ENCODE measurements at regions not wholly inside any gene's neighbourhood (a gene's known extent, or its start where the extent isn't known, plus 50 kb on each side); places are given as distances from the start of the nearest gene placed in this dataset.

DNA sequence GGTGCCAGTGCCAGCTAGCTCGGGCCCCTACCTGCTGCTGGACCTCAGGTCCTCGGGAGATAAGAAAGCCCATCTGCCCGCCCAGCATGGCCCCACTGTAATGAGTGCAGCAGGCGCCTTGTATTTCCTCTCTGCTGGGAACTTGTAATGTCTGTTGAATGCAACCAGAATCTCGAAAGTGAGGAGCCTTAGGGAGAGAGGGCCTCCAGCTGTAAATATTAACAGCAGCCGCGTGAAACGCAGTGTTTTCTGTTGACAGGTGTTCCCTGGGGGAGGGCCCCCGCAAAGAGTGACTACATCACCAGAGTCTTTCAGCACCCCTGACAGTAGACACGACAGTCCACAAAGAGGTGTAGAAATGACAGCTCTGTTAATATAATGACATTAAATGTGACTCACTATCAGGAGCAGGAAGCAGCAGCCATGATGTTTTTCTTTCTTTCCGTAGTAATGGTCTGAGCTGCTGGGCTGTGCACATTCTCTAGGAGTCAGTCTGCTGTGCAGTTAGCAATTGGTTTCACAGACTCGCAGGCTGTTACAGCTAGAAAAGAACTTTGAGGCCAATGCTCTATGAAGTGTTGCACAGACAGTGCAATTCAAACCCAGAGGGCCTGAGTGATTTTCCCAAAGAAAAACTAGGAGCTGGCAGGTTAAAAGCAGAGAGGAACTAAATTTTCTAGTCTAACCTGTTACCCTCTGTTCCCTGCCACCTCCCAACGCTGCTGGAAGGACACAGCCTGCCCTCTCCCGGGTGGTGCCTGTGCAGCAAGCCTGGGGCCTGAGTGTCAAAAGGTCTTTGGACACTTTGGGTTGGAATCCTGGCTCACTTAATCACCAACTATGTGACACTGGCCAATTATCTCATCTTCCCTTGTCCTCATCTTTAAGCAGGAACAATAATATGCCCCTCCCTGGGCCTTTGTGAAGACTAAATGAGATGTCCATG lies 58.6 kb upstream of the WASF3 start:
- Mint-ChIP-seq H3K4me1 (peaks cover 3 to 4% (median 4%) of the 10 kb centered on the region in 3 donors), H3K27ac (no peak overlapping the region), H3K36me3 (no peaks in the 10 kb centered on the region), H3K4me3 (no peak overlapping the region), H3K27me3 (peaks cover 18 to 32% of the 10 kb centered on the region in 2 donors), H3K9me3 (no peaks in the 10 kb centered on the region)
- no peak overlapping the region for H3K27ac ChIP-seq (ENCODE audit: low read depth, low read length)
- DNase-seq = no peak
- CTCF ChIA-PET = interaction anchor here (1.3 to 6.8 kb wide), 3 partner anchors 19 to 314 kb away, joined by 3 to 141 read pairs (median 6); partner anchors contain the start of gene RNF6
- no peaks in the 10 kb centered on the region for H3K4me1 ChIP-seq (ENCODE audit: insufficient read depth, low read length)
- no peak overlapping the region for H3K4me3 ChIP-seq (ENCODE audit: low read length)
- no peaks in the 10 kb centered on the region for H3K9me3 ChIP-seq (ENCODE audit: low read length)
- H3K36me3 ChIP-seq (ENCODE audit: insufficient read depth, low read length) = no peaks in the 10 kb centered on the region
- POLR2A ChIA-PET = no interaction called here
- no peaks in the 10 kb centered on the region for H3K27me3 ChIP-seq (ENCODE audit: insufficient read depth, low read length, poor library complexity, severe bottlenecking)

DNA sequence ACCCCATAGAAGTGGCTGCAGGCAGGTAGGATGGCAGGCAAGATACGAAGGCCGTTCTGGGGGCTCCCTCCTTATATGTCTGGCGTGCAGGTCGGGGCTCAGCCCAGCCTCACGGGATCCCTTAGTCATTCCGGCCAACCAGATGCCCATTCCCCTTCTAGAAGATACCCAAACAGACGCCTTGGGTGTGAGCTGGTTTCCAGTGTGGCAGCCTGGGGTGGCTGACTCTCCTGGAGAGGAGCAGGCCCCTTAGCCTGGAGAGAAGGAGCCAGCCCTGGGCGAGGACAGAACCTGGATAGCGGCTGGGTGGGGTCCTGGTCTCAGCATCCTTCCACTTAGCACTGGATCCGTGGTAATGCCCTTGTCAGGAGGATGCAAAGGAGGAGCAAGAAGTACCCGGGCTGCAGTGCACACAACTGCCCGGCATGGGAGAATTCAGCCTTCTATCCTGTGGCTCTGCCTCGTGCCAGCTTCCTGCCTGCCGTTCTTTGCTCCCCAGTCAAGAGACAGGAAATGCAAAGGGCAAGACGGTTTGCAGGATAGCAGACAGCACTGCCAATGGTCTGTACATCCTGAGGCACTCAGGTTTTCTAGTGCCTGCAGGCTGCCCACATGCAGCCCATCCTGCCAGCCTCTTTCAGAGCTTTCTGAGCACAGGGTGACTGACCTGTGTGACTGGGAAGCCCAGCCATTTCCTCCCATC lies 56.7 kb upstream of the WASF3 start:
- H3K27me3 ChIP-seq (ENCODE audit: insufficient read depth, low read length, poor library complexity, severe bottlenecking) = no peaks in the 10 kb centered on the region
- no peak for DNase-seq
- H3K36me3 ChIP-seq (ENCODE audit: insufficient read depth, low read length) = no peaks in the 10 kb centered on the region
- no peaks in the 10 kb centered on the region for H3K9me3 ChIP-seq (ENCODE audit: low read length)
- ChIA-PET POLR2A (no interaction called here), CTCF (interaction anchor here (3.8 kb wide), 1 partner anchor 315 kb away, joined by 17 read pairs; no protein-coding TSS in a partner anchor)
- no peak overlapping the region for H3K27ac ChIP-seq (ENCODE audit: low read depth, low read length)
- no peaks in the 10 kb centered on the region for H3K4me1 ChIP-seq (ENCODE audit: insufficient read depth, low read length)
- H3K9me3 Mint-ChIP-seq = no peaks in the 10 kb centered on the region
- no peak overlapping the region for H3K4me3 ChIP-seq (ENCODE audit: low read length)
- H3K27ac Mint-ChIP-seq = no peak overlapping the region
- no peak overlapping the region for H3K4me3 Mint-ChIP-seq
- peaks cover 18 to 19% of the 10 kb centered on the region in 2 donors for H3K27me3 Mint-ChIP-seq
- no peaks in the 10 kb centered on the region for H3K36me3 Mint-ChIP-seq
- H3K4me1 Mint-ChIP-seq = peaks cover 3 to 4% (median 4%) of the 10 kb centered on the region in 3 donors

- H3K27ac ChIP-seq (ENCODE audit: low read depth, low read length) = no peak overlapping the region
- no peak overlapping the region for H3K4me3 Mint-ChIP-seq
- H3K9me3 ChIP-seq (ENCODE audit: low read length) = no peaks in the 10 kb centered on the region
- no peaks in the 10 kb centered on the region for H3K27me3 ChIP-seq (ENCODE audit: insufficient read depth, low read length, poor library complexity, severe bottlenecking)
- no peaks in the 10 kb centered on the region for H3K36me3 ChIP-seq (ENCODE audit: insufficient read depth, low read length)
- no peaks in the 10 kb centered on the region for H3K4me1 ChIP-seq (ENCODE audit: insufficient read depth, low read length)
- H3K36me3 Mint-ChIP-seq = no peaks in the 10 kb centered on the region
- ChIA-PET CTCF (interaction anchor here (1.3 to 3.8 kb wide), 2 partner anchors 11 to 316 kb away, joined by 3 to 17 read pairs; no protein-coding TSS in a partner anchor), POLR2A (no interaction called here)
- H3K27ac Mint-ChIP-seq = no peak overlapping the region
- peaks cover 3 to 4% (median 4%) of the 10 kb centered on the region in 3 donors for H3K4me1 Mint-ChIP-seq
- peaks cover 16 to 18% of the 10 kb centered on the region in 2 donors for H3K27me3 Mint-ChIP-seq
- H3K4me3 ChIP-seq (ENCODE audit: low read length) = no peak overlapping the region
- no peak for DNase-seq
- peaks cover 0 to 3% (median 0%) of the 10 kb centered on the region in 5 donors for H3K9me3 Mint-ChIP-seq
Observed at GRCh38 chr13:26501641-26502040, 55.8 kb upstream of the WASF3 start.

DNA sequence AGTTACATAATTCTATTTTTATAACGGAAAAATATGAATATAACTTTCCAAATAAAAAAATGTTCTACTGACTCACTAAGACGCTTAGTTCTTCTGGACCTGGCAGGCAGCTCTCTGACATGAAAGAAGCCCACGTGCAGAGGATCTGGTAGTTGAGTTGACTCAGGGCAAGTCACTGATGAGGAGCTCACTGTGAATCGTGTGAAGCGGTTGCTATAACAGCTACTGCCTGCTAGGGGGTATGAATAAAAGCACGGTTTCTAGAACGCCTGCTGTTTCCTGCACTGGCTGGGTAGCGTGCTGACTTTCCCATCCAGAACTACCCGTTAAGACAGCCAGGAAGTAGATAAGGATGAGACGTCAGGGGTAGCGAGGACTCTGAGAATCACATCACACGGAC lies 54.7 kb upstream of the WASF3 start:
- no peaks in the 10 kb centered on the region for H3K4me1 ChIP-seq (ENCODE audit: insufficient read depth, low read length)
- H3K9me3 Mint-ChIP-seq = peaks cover 0 to 3% (median 0%) of the 10 kb centered on the region in 5 donors
- no peak overlapping the region for H3K4me3 Mint-ChIP-seq
- no peaks in the 10 kb centered on the region for H3K9me3 ChIP-seq (ENCODE audit: low read length)
- no peak for DNase-seq
- no peaks in the 10 kb centered on the region for H3K27me3 ChIP-seq (ENCODE audit: insufficient read depth, low read length, poor library complexity, severe bottlenecking)
- ChIA-PET POLR2A (no interaction called here), CTCF (interaction anchor here (1.3 to 3.8 kb wide), 2 partner anchors 12 to 317 kb away, joined by 3 to 17 read pairs; no protein-coding TSS in a partner anchor)
- H3K27me3 Mint-ChIP-seq = peaks cover 17 to 19% of the 10 kb centered on the region in 2 donors
- no peak overlapping the region for H3K4me3 ChIP-seq (ENCODE audit: low read length)
- peaks cover 3 to 4% (median 4%) of the 10 kb centered on the region in 3 donors for H3K4me1 Mint-ChIP-seq
- H3K27ac ChIP-seq (ENCODE audit: low read depth, low read length) = no peak overlapping the region
- H3K27ac Mint-ChIP-seq = peak overlapping the region in 1 of 8 donors; percentile 76
- H3K36me3 Mint-ChIP-seq = no peaks in the 10 kb centered on the region
- no peaks in the 10 kb centered on the region for H3K36me3 ChIP-seq (ENCODE audit: insufficient read depth, low read length)

- Histone ChIP-seq H3K36me3 (ENCODE audit: insufficient read depth, low read length) (no peaks in the 10 kb centered on the region), H3K4me3 (ENCODE audit: low read length) (no peak overlapping the region), H3K27me3 (ENCODE audit: insufficient read depth, low read length, poor library complexity, severe bottlenecking) (no peaks in the 10 kb centered on the region), H3K27ac (ENCODE audit: low read depth, low read length) (no peak overlapping the region), H3K9me3 (ENCODE audit: low read length) (no peaks in the 10 kb centered on the region), H3K4me1 (ENCODE audit: insufficient read depth, low read length) (no peaks in the 10 kb centered on the region)
- Mint-ChIP-seq H3K36me3 (no peaks in the 10 kb centered on the region), H3K27ac (no peak overlapping the region), H3K27me3 (peaks cover 15 to 19% of the 10 kb centered on the region in 2 donors), H3K4me1 (peaks cover 3 to 4% (median 4%) of the 10 kb centered on the region in 3 donors), H3K9me3 (peaks cover 3 to 8% (median 4%) of the 10 kb centered on the region in 5 donors), H3K4me3 (no peak overlapping the region)
- ChIA-PET POLR2A (no interaction called here), CTCF (interaction anchor here (3.8 kb wide), 1 partner anchor 319 kb away, joined by 17 read pairs; no protein-coding TSS in a partner anchor)
- DNase-seq = no peak
Observed at GRCh38 chr13:26503826-26504594, 53.5 kb upstream of the WASF3 start.
